Esophagus muscularis mucosa (tissue), 4 donors: ENCODE measurements at regions not wholly inside any gene's neighbourhood (a gene's known extent, or its start where the extent isn't known, plus 50 kb on each side); places are given as distances from the start of the nearest gene placed in this dataset.

ENCODE experiments used
- DNase-seq: peaks from one replicate; pipeline ENCODE4 v3.0.0-alpha.2; 2017; ENCODE audit errors: extremely low spot score
- H3K27ac ChIP-seq, 4 donors: fragments of 200-600 bp; sonication (generic); replicated peaks in 1 of 4; 1 replicate in 3 of 4; 2 replicates in 1 of 4; pipeline ENCODE4 v1.5.1; 2016 to 2019; ENCODE audit warnings: mild to moderate bottlenecking in 1 of 4
- H3K27me3 ChIP-seq, 4 donors: fragments of 200-600 bp; sonication (generic); one replicate each; pipeline versions ENCODE4 v1.5.1 to v1.6.0; 2016 to 2019
- H3K36me3 ChIP-seq, 4 donors: fragments of 200-600 bp; sonication (generic); one replicate each; pipeline ENCODE4 v1.5.1; 2016 to 2019
- H3K4me1 ChIP-seq, 4 donors: fragments of 200-600 bp; sonication (generic); one replicate each; pipeline ENCODE4 v1.5.1; 2016 to 2019
- H3K4me3 ChIP-seq, 4 donors: fragments of 200-600 bp; sonication (generic); 1 replicate in 2 of 4; 2 replicates in 2 of 4; pipeline ENCODE4 v1.5.1; 2016 to 2019; ENCODE audit warnings: mild to moderate bottlenecking in 4 of 4, moderate library complexity in 1 of 4
- H3K9me3 ChIP-seq, 4 donors: fragments of 200-600 bp; sonication (generic); 1 replicate in 3 of 4; 2 replicates in 1 of 4; pipeline ENCODE4 v1.5.1; 2016 to 2019
- EP300 ChIP-seq: sonication (generic); formaldehyde crosslinking; IDR thresholded peaks from one replicate; pipeline ENCODE4 v1.6.1; 2017; ENCODE audit warnings: antibody characterized with exemption
- POLR2A ChIP-seq: fragments of 450-650 bp; IDR thresholded peaks from one replicate; pipeline ENCODE4 v1.6.1; 2017; ENCODE audit warnings: antibody characterized with exemption, moderate library complexity, mild to moderate bottlenecking, low read depth
- POLR2AphosphoS5 ChIP-seq, 2 donors: sonication (generic); formaldehyde crosslinking; IDR thresholded peaks; one replicate each; pipeline ENCODE4 v1.6.1; 2017; ENCODE audit warnings: antibody characterized with exemption in 2 of 2
- WGBS: methylation state at CpG from one replicate; pipeline ENCODE4 v1.1.5; 2018; 5-methylcytosine and 5-hydroxymethylcytosine counted together
- intact Hi-C: fragments of 100-400 bp; cut with DNase I; formaldehyde crosslinking; loops from one replicate; pipeline ENCODE4 v1.15.1; 2023
- TF ChIP-seq, protein P1 (sequence below), 3 experiments: fragments of 200-600 bp in 2 of 3; fragments of 450-650 bp in 1 of 3; sonication (generic) in 2 of 3; IDR thresholded peaks; one replicate each; pipeline ENCODE4 v1.5.1; 2017 to 2019; ENCODE audit warnings: antibody characterized with exemption in 3 of 3, mild to moderate bottlenecking in 2 of 3, moderate library complexity in 1 of 3

DNA sequence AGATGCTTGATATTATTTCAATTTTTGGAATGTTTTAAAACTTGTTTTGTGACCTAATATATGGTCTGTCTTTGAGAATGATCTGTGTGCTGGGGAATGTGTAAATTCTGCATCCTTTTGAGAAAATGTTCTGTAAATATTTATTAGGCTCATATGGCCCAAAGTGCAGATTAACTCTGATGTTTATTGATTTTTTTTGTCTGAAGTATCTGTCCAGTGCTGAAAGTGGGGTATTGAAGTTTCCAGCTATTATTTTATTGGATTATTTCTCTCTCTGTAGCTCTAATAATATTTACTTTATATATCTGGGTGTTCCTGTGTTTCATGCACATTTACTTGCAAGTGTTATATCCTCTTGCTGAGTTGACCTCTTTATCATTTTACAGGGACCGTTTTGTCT is 1397.2 kb downstream of the PLA2G4A start:
- intact Hi-C loops, result no loop called here
- H3K4me3 ChIP-seq, result no peak overlapping the region
- peaks cover 0 to 3% (median 0%) of the 10 kb centered on the region in 4 donors for H3K9me3 ChIP-seq
- DNase-seq, result no peak
- no peaks in the 10 kb centered on the region for H3K36me3 ChIP-seq
- TF ChIP-seq POLR2A, result no peak
- no peak for TF ChIP-seq POLR2AphosphoS5 (IDR thresholded peaks at IDR 0.05)
- no peak for TF ChIP-seq EP300
- TF ChIP-seq, protein P1, sequence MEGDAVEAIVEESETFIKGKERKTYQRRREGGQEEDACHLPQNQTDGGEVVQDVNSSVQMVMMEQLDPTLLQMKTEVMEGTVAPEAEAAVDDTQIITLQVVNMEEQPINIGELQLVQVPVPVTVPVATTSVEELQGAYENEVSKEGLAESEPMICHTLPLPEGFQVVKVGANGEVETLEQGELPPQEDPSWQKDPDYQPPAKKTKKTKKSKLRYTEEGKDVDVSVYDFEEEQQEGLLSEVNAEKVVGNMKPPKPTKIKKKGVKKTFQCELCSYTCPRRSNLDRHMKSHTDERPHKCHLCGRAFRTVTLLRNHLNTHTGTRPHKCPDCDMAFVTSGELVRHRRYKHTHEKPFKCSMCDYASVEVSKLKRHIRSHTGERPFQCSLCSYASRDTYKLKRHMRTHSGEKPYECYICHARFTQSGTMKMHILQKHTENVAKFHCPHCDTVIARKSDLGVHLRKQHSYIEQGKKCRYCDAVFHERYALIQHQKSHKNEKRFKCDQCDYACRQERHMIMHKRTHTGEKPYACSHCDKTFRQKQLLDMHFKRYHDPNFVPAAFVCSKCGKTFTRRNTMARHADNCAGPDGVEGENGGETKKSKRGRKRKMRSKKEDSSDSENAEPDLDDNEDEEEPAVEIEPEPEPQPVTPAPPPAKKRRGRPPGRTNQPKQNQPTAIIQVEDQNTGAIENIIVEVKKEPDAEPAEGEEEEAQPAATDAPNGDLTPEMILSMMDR (IDR thresholded peaks at IDR 0.05), result no peak
- no peaks in the 10 kb centered on the region for H3K27me3 ChIP-seq
- H3K4me1 ChIP-seq, result no peaks in the 10 kb centered on the region
- H3K27ac ChIP-seq, result no peak overlapping the region
- 91% methylated on average over 1 of the region's 1 CpG for WGBS

DNA sequence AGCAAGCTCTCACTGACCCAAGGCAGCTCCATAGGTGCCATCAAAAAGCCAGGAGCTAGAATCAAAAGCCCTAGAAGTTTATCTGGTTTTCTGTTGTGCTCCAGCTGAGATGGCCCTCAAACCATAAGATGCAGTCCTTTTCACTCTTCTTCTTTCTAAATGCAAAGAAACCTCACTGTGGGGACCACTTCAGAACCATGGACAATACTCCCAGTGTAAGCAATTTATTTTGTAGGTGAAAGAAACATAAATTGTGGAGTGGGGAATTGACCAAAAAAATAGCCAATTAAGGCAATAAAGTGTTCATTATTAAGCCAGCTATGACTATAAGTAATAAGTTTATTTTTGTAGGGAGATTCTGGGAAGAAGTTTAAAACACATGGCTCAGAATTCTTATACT is 1399.9 kb downstream of the PLA2G4A start:
- no peaks in the 10 kb centered on the region for H3K27me3 ChIP-seq
- DNase-seq, result no peak
- peaks cover 0 to 3% (median 0%) of the 10 kb centered on the region in 4 donors for H3K9me3 ChIP-seq
- intact Hi-C loops, result no loop called here
- H3K4me1 ChIP-seq, result no peaks in the 10 kb centered on the region
- TF ChIP-seq EP300 (no peak), POLR2AphosphoS5 (IDR thresholded peaks at IDR 0.05) (no peak), POLR2A (no peak)
- TF ChIP-seq, protein P1 (IDR thresholded peaks at IDR 0.05), result no peak
- H3K4me3 ChIP-seq, result no peak overlapping the region
- H3K27ac ChIP-seq, result no peak overlapping the region
- H3K36me3 ChIP-seq, result no peaks in the 10 kb centered on the region

DNA sequence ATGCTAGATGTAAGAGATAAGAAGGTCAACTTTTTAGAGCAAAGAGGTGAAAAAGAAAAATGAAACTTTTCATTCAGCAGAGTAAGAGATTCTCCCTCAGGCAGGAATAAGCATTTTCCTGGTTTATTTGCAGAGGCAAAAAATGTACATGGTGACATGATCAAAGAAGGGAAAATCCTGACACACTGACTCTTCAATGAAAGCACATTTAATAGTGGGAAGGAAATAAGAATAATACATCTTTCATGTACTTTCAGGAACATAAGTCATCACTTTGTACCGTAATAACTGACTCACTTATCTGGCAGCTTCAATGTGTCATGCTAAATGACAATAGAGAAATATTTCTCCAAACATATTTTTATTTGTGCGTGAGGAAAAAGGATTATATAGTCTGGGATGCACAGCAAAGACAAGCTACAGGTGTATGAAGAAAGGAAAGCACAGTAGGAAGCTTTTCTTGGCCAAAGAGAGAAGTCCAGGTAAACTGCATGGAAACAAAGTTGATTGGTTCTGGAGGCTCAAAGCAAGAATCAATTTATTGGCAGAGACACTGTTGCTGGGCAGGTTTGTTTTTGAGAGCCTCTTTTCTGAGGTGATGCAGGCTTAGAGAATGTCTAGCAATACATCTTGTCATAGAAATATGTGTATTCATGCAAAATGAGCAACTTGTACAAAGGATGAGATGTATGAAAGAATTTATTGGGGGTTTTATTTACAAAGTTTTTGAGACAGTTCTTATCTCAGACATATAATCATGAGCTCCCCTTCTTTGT is 1409.0 kb downstream of the PLA2G4A start:
- intact Hi-C loops, result no loop called here
- H3K9me3 ChIP-seq, result no peaks in the 10 kb centered on the region

DNA sequence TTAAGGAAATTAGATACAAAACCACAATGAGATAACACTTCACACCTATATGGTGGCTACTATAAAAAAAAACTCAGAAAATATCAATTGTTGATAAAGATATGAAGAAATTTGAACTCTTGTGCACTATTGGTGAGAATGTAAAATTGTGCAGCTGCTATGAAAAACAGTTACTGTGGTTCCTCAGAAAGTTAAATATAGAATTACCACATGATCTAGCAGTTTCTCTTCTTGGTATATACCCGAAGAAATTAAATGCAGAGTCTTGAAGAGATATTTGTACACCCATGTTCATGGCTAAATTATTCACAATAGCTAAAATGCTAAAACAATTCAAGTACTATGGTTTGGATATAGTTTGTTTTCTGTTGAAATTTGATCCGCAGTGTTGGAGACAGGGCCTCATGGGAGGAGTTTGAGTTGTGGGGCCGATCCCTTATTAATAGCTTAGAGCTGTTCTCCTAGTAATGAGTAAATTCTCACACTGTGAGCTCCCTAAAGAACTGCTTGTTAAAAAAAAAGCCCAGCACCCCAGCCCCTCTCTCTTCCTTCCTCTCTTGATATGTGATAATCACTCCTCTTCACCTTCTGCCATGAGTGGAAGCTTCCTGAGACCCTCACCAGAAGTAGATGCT is 1412.1 kb downstream of the PLA2G4A start:
- intact Hi-C loops, result no loop called here
- H3K4me3 ChIP-seq, result no peak overlapping the region
- no peaks in the 10 kb centered on the region for H3K36me3 ChIP-seq
- no peak overlapping the region for H3K27ac ChIP-seq
- 85% methylated on average over 3 of the region's 3 CpGs for WGBS
- H3K27me3 ChIP-seq, result no peaks in the 10 kb centered on the region
- H3K9me3 ChIP-seq, result no peaks in the 10 kb centered on the region
- no peak for DNase-seq
- TF ChIP-seq EP300 (no peak), POLR2AphosphoS5 (IDR thresholded peaks at IDR 0.05) (no peak), POLR2A (no peak)
- TF ChIP-seq, protein P1 (IDR thresholded peaks at IDR 0.05), result no peak
- no peaks in the 10 kb centered on the region for H3K4me1 ChIP-seq

More for the DNA sequence above, 1409.0 kb downstream of the PLA2G4A start:
- Histone ChIP-seq H3K4me1 (no peaks in the 10 kb centered on the region), H3K36me3 (no peaks in the 10 kb centered on the region), H3K4me3 (no peak overlapping the region), H3K27me3 (no peaks in the 10 kb centered on the region), H3K27ac (no peak overlapping the region)
- TF ChIP-seq POLR2A (no peak), EP300 (no peak), POLR2AphosphoS5 (IDR thresholded peaks at IDR 0.05) (no peak)
- TF ChIP-seq, protein P1 (IDR thresholded peaks at IDR 0.05), result no peak
- WGBS, result 56% methylated on average over 2 of the region's 2 CpGs
- DNase-seq, result no peak
